Osteocyte (in vitro differentiated cells): ENCODE measurements at regions not wholly inside any gene's neighbourhood (a gene's known extent, or its start where the extent isn't known, plus 50 kb on each side); places are given as distances from the start of the nearest gene placed in this dataset.
"Not testable (repeated sequence)": the region's sequence is repeated elsewhere in the genome, so short reads cannot be mapped to it uniquely, and the experiment has no call there.

ENCODE experiments used
- DNase-seq: peaks from one replicate; pipeline ENCODE4 v3.0.0; 2021; ENCODE audit warnings: mixed read lengths; ENCODE audit not compliant: unreplicated experiment; ENCODE audit errors: extremely low spot score
- H3K27ac Mint-ChIP-seq: one replicate; pipeline ENCODE4 v1.8.0; 2021; ENCODE audit warnings: mild to moderate bottlenecking, mixed read lengths; ENCODE audit not compliant: unreplicated experiment
- H3K27me3 Mint-ChIP-seq: one replicate; pipeline ENCODE4 v1.8.0; 2021; ENCODE audit warnings: mixed read lengths; ENCODE audit not compliant: unreplicated experiment
- H3K36me3 Mint-ChIP-seq: one replicate; pipeline ENCODE4 v1.8.0; 2021; ENCODE audit warnings: mixed read lengths; ENCODE audit not compliant: unreplicated experiment
- H3K4me1 Mint-ChIP-seq: one replicate; pipeline ENCODE4 v1.8.0; 2021; ENCODE audit warnings: mixed read lengths; ENCODE audit not compliant: unreplicated experiment
- H3K4me3 Mint-ChIP-seq: one replicate; pipeline ENCODE4 v1.8.0; 2021; ENCODE audit warnings: mild to moderate bottlenecking, moderate library complexity, mixed read lengths; ENCODE audit not compliant: unreplicated experiment
- H3K9me3 Mint-ChIP-seq: one replicate; pipeline ENCODE4 v1.8.0; 2021; ENCODE audit warnings: mixed read lengths; ENCODE audit not compliant: unreplicated experiment
- TF ChIP-seq, protein P1 (sequence below): fragments of 200-600 bp; sonication (generic); IDR thresholded peaks from 2 replicates; pipeline ENCODE4 v1.5.0; 2021; ENCODE audit warnings: antibody characterized with exemption, mild to moderate bottlenecking, moderate library complexity

- H3K27me3 Mint-ChIP-seq = peaks cover 20% of the 10 kb centered on the region
- no peaks in the 10 kb centered on the region for H3K9me3 Mint-ChIP-seq
- H3K27ac Mint-ChIP-seq = no peak overlapping the region
- DNase-seq = no peak
- H3K4me3 Mint-ChIP-seq = no peak overlapping the region
- H3K4me1 Mint-ChIP-seq = no peaks in the 10 kb centered on the region
- H3K36me3 Mint-ChIP-seq = no peaks in the 10 kb centered on the region
- TF ChIP-seq, protein P1, sequence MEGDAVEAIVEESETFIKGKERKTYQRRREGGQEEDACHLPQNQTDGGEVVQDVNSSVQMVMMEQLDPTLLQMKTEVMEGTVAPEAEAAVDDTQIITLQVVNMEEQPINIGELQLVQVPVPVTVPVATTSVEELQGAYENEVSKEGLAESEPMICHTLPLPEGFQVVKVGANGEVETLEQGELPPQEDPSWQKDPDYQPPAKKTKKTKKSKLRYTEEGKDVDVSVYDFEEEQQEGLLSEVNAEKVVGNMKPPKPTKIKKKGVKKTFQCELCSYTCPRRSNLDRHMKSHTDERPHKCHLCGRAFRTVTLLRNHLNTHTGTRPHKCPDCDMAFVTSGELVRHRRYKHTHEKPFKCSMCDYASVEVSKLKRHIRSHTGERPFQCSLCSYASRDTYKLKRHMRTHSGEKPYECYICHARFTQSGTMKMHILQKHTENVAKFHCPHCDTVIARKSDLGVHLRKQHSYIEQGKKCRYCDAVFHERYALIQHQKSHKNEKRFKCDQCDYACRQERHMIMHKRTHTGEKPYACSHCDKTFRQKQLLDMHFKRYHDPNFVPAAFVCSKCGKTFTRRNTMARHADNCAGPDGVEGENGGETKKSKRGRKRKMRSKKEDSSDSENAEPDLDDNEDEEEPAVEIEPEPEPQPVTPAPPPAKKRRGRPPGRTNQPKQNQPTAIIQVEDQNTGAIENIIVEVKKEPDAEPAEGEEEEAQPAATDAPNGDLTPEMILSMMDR = no peak
Measured at GRCh38 chr3:80351201-80351600, 583.4 kb upstream of the ROBO1 start.

DNA sequence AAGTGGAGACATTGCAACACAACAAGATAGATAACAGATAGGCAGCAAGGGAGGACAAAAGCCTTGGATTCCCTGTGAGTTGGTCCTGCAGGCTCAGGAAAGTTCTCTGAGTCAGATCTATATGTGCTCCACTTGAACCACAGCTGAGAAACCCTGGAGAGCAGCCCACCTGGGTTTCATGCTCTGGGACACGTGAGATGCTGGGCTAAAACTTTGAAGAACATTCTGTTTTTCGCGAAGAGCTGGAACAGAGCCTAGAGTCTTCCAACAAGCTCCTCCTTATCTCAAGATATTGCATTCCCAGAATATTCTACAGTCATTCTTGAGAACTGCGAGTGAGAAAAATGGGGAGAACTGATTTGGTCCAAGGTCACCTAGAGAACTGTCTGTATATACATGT, 583.0 kb upstream of the ROBO1 start:
- peaks cover 20% of the 10 kb centered on the region for H3K27me3 Mint-ChIP-seq
- no peak for DNase-seq
- no peaks in the 10 kb centered on the region for H3K36me3 Mint-ChIP-seq
- H3K4me1 Mint-ChIP-seq = no peaks in the 10 kb centered on the region
- no peak overlapping the region for H3K27ac Mint-ChIP-seq
- TF ChIP-seq, protein P1 = no peak
- no peak overlapping the region for H3K4me3 Mint-ChIP-seq
- no peaks in the 10 kb centered on the region for H3K9me3 Mint-ChIP-seq

DNA sequence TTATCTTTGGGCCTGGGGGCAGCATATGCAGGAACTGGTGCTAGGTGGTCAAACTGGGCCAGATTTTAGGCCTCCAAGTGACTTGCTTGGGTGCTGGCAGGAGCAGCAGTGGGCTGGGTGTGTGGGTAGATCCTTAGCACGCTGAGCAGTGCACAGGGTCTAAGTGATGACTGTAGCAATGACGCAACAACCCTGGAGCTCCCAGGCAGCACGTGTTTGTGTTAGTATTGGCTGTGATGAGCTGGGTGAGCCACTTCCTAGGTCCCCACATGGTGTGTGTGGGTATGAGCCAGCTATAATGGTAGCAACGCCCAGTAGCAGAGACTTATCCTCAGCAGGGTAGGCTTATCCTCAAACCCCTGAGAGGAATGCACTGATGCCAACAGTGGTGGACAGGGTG, 570.6 kb upstream of the ROBO1 start:
- Mint-ChIP-seq H3K9me3 (peaks cover 4% of the 10 kb centered on the region), H3K36me3 (no peaks in the 10 kb centered on the region), H3K27me3 (no peaks in the 10 kb centered on the region), H3K4me1 (no peaks in the 10 kb centered on the region), H3K27ac (no peak overlapping the region), H3K4me3 (no peak overlapping the region)
- DNase-seq = no peak
- TF ChIP-seq, protein P1 = no peak

GRCh38 chr3:80334534-80334933, 566.7 kb upstream of the ROBO1 start:
- Mint-ChIP-seq H3K4me3 (no peak overlapping the region), H3K36me3 (no peaks in the 10 kb centered on the region), H3K27ac (no peak overlapping the region), H3K27me3 (no peaks in the 10 kb centered on the region), H3K4me1 (no peaks in the 10 kb centered on the region), H3K9me3 (peaks cover 4% of the 10 kb centered on the region)
- TF ChIP-seq, protein P1 = no peak
- no peak for DNase-seq

DNA sequence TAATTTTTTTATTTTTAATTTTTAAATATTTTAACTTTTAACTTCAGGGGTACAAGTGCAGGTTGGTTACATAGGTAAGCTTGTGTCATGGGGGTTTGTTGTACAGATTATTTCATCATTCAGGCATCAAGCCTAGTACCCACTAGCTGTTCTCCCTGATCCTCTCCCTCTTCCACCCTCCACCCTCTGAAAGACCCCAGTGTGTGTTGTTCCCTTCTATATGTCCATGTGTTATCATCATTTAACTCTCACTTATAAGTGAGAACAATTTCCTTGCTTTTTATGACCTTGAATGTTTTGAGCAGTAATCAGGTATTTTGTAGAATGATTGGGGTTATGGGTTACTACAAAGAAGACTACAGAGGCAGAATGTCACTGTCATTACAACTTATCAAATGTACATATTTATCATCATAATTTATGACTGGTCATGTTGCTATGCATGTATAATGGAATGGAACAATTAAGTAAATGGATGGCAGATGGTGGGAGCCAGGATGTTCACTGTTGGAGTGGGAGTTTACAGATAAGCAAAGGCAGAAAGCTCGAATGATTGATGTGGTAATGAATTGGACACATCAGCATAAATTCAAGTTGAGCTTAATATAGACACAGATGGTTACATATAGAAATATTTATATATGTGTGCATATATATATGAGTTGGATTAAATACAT, 563.8 kb upstream of the ROBO1 start:
- DNase-seq = no peak
- TF ChIP-seq, protein P1 = no peak
- H3K9me3 Mint-ChIP-seq = no peaks in the 10 kb centered on the region
- no peaks in the 10 kb centered on the region for H3K36me3 Mint-ChIP-seq
- no peaks in the 10 kb centered on the region for H3K27me3 Mint-ChIP-seq
- no peaks in the 10 kb centered on the region for H3K4me1 Mint-ChIP-seq
- no peak overlapping the region for H3K4me3 Mint-ChIP-seq
- H3K27ac Mint-ChIP-seq = no peak overlapping the region

- H3K9me3 Mint-ChIP-seq = peaks cover 23% of the 10 kb centered on the region
- not testable (repeated sequence) for H3K27ac Mint-ChIP-seq, H3K4me3 Mint-ChIP-seq, H3K4me1 Mint-ChIP-seq, H3K36me3 Mint-ChIP-seq, DNase-seq, H3K27me3 Mint-ChIP-seq
Measured at GRCh38 chr3:80314541-80314940, 546.7 kb upstream of the ROBO1 start.
